ENCODE measurements at regions not wholly inside any gene's neighbourhood (a gene's known extent, or its start where the extent isn't known, plus 50 kb on each side); places are given as distances from the start of the nearest gene placed in this dataset.

DNA sequence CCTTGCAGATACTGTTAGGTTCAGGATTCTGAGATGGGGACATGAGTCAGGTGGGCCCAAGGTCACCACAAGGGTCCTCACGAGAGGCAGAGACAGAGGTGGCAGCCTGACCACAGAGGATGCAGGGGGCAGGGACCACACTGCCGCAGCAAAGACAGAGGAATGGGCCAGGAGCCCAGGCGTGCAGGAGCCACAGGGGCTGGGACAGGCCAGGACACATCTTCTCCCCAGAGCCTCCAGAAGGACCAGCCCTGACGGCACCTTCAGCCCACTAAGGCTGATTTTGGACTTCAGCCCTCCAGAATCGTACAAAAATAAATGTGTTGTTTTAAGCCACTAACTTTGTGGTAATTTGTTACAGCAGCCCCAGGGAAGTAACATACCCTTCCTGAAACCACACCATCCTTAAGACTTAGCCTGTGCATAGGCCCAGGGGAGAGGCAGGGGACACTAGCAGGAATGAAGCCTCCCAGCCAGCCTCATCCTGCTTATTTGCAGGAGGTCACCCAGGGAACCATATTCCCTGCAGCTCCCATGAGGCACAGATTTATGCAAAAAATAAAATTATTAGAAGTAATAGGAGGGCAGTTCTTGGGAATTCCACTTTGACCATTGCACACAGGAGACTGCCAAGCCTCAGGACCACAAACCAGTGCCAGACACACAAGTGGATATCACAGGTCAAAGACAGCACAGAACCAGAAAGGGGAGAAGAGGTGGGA lies 119.3 kb upstream of the CST7 start:
- Histone ChIP-seq H3K36me3 (ENCODE audit: control insufficient read depth, insufficient read depth, low read length) (no peaks in the 10 kb centered on the region), H3K4me3 (ENCODE audit: low read depth, low read length) (no peak overlapping the region), H3K27me3 (ENCODE audit: control insufficient read depth, insufficient read depth, low read length) (0 out of 2 replicates have a peak, but pooled peaks cover 1% of the 10 kb centered on the region)
- ChIA-PET CTCF (no interaction called here), POLR2A (no interaction called here)
- no peak for DNase-seq (ENCODE audit: low read depth)
- TF ChIP-seq, protein P1, sequence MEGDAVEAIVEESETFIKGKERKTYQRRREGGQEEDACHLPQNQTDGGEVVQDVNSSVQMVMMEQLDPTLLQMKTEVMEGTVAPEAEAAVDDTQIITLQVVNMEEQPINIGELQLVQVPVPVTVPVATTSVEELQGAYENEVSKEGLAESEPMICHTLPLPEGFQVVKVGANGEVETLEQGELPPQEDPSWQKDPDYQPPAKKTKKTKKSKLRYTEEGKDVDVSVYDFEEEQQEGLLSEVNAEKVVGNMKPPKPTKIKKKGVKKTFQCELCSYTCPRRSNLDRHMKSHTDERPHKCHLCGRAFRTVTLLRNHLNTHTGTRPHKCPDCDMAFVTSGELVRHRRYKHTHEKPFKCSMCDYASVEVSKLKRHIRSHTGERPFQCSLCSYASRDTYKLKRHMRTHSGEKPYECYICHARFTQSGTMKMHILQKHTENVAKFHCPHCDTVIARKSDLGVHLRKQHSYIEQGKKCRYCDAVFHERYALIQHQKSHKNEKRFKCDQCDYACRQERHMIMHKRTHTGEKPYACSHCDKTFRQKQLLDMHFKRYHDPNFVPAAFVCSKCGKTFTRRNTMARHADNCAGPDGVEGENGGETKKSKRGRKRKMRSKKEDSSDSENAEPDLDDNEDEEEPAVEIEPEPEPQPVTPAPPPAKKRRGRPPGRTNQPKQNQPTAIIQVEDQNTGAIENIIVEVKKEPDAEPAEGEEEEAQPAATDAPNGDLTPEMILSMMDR (IDR thresholded peaks at IDR 0.05; ENCODE audit: insufficient read depth, low read depth, low read length), result no peak

DNA sequence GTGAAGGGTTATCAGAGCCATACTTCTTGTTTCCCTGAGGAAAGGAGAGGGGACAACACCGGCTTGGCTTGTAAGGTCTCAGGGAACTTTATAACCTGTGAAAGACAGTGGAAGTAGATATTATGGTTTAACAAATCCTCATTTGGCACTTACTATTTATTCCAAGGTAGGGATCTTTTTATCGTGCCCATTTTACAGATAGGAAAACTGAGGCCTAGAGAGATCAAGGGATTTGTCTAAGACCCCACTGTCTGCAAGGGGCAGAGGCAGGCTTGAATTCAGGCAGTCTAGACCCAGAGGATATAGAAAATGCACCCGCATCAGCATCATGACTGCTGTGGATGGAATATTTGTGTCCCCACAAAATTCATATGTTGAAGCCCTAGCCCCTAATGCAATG lies 118.4 kb upstream of the CST7 start:
- TF ChIP-seq, protein P1 (IDR thresholded peaks at IDR 0.05; ENCODE audit: insufficient read depth, low read depth, low read length), result no peak
- H3K4me3 ChIP-seq (ENCODE audit: low read depth, low read length), result no peak overlapping the region
- DNase-seq (ENCODE audit: low read depth), result no peak
- H3K27me3 ChIP-seq (ENCODE audit: control insufficient read depth, insufficient read depth, low read length), result 0 out of 2 replicates have a peak, but pooled peaks cover 1% of the 10 kb centered on the region
- ChIA-PET CTCF (interaction anchor here (0.6 kb wide), 1 partner anchor 37 kb away, joined by 3 read pairs; no protein-coding TSS in a partner anchor), POLR2A (no interaction called here)
- no peaks in the 10 kb centered on the region for H3K36me3 ChIP-seq (ENCODE audit: control insufficient read depth, insufficient read depth, low read length)

DNA sequence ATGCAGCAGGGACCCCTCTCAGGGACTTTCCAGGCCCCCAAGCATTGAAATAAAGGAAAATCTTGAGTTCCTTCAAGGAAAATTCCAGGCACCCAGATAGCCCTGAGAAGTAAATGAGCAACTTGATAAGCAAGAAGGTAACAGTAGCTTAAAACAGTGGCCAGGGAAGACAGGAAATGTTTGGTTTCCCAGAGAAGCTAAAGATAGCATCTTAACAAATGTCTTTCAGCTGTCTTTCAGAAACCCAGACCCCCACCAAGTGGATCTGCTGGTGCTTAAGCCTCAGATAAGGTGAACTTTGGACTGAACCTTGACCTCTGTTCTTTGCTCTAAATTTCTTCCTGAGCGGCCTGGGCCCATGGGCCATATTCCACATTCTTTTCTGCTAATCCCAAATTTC lies 117.8 kb upstream of the CST7 start:
- TF ChIP-seq, protein P1 (IDR thresholded peaks at IDR 0.05; ENCODE audit: insufficient read depth, low read depth, low read length), result no peak
- POLR2A ChIA-PET, result no interaction called here
- Histone ChIP-seq H3K27me3 (ENCODE audit: control insufficient read depth, insufficient read depth, low read length) (0 out of 2 replicates have a peak, but pooled peaks cover 1% of the 10 kb centered on the region), H3K4me3 (ENCODE audit: low read depth, low read length) (no peak overlapping the region), H3K36me3 (ENCODE audit: control insufficient read depth, insufficient read depth, low read length) (no peaks in the 10 kb centered on the region)
- DNase-seq (ENCODE audit: low read depth), result no peak
- CTCF ChIA-PET, result interaction anchor here (0.6 kb wide), 1 partner anchor 37 kb away, joined by 3 read pairs; no protein-coding TSS in a partner anchor

DNA sequence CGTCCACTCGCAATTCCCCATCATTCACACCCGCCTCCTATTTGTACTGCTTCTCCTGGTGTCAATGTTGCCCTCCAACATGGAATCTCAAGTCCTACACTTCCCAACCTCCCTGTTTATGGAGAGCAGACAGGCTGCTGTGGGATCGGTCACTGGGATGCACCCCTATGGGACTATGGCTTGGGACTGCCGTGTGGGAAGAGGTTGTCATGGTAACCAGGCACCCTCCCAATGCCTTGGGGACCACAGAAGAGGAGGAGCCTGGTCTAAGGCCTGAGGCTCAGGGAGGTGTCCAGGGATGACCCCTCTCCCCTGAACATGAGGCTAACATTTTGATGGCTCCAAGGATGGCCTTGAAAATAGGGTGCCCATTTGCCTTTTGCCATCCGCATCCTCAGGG lies 116.6 kb upstream of the CST7 start:
- Histone ChIP-seq H3K27me3 (ENCODE audit: control insufficient read depth, insufficient read depth, low read length) (0 out of 2 replicates have a peak, but pooled peaks cover under 1% of the 10 kb centered on the region), H3K4me3 (ENCODE audit: low read depth, low read length) (no peak overlapping the region), H3K36me3 (ENCODE audit: control insufficient read depth, insufficient read depth, low read length) (no peaks in the 10 kb centered on the region)
- CTCF ChIA-PET, result no interaction called here
- no peak for DNase-seq (ENCODE audit: low read depth)
- TF ChIP-seq, protein P1 (IDR thresholded peaks at IDR 0.05; ENCODE audit: insufficient read depth, low read depth, low read length), result no peak
- POLR2A ChIA-PET, result no interaction called here

DNA sequence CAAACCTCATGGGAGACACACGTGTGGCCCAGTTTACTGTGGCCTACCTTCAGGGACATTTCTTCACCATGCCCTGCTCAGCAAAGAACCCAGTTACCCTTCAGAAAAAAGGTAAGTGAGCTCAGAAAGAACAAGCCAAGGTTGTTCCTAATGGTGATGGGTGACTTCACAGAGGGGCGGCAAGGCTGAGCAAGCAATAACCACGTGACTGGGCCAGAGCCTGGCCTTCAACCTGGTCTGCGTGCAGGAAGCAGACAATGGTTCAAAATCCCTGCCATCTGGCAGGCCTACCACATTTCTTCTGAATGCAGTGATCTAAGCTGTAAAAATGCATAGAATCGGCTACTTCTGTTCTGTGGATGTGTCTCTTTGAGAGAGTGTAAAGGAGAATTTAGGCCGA lies 115.5 kb upstream of the CST7 start:
- no peak for DNase-seq (ENCODE audit: low read depth)
- POLR2A ChIA-PET, result no interaction called here

More for the DNA sequence above, 115.5 kb upstream of the CST7 start:
- TF ChIP-seq, protein P1 (IDR thresholded peaks at IDR 0.05; ENCODE audit: insufficient read depth, low read depth, low read length), result no peak
- Histone ChIP-seq H3K27me3 (ENCODE audit: control insufficient read depth, insufficient read depth, low read length) (no peaks in the 10 kb centered on the region), H3K4me3 (ENCODE audit: low read depth, low read length) (no peak overlapping the region), H3K36me3 (ENCODE audit: control insufficient read depth, insufficient read depth, low read length) (no peaks in the 10 kb centered on the region)
- CTCF ChIA-PET, result no interaction called here
